Gastrocnemius medialis (tissue), 4 donors: ENCODE measurements at regions not wholly inside any gene's neighbourhood (a gene's known extent, or its start where the extent isn't known, plus 50 kb on each side); places are given as distances from the start of the nearest gene placed in this dataset.

Source experiments
- POLR2A ChIP-seq, 2 donors: fragments of 450-650 bp; IDR thresholded peaks; one replicate each; pipeline ENCODE4 v1.6.1; 2017; ENCODE audit warnings: antibody characterized with exemption in 2 of 2, mild to moderate bottlenecking in 2 of 2, moderate library complexity in 2 of 2
- TF ChIP-seq, protein P1 (sequence below), 5 experiments: fragments of 450-650 bp in 3 of 5; fragments of 200-600 bp in 2 of 5; sonication (generic) in 2 of 5; IDR thresholded peaks in 4 of 5; conservative IDR thresholded peaks in 1 of 5; 1 replicate in 4 of 5; 2 replicates in 1 of 5; pipeline ENCODE4 v1.5.1; 2016 to 2019; ENCODE audit warnings: antibody characterized with exemption in 5 of 5, mild to moderate bottlenecking in 3 of 5, moderate library complexity in 3 of 5

DNA sequence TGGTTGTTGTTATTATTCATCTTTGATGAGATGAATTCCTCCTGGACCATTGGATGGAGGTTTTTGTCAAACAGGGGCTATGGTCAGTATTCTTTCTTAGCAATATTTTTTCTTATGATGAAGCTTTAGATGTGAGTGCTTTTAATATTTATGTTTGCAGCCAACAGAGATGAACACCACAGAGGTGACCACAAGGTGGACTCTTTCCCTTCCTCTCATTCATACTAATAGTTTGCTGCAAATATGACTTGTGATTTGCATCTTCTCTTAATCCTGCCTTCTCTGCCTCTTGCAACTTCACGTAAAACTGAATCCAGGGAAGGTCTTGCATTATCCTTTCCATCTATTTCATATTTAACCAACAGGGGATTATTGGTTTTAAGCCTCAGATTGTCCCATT lies 473.1 kb upstream of the UBE2E2 start:
- TF ChIP-seq, protein P1, sequence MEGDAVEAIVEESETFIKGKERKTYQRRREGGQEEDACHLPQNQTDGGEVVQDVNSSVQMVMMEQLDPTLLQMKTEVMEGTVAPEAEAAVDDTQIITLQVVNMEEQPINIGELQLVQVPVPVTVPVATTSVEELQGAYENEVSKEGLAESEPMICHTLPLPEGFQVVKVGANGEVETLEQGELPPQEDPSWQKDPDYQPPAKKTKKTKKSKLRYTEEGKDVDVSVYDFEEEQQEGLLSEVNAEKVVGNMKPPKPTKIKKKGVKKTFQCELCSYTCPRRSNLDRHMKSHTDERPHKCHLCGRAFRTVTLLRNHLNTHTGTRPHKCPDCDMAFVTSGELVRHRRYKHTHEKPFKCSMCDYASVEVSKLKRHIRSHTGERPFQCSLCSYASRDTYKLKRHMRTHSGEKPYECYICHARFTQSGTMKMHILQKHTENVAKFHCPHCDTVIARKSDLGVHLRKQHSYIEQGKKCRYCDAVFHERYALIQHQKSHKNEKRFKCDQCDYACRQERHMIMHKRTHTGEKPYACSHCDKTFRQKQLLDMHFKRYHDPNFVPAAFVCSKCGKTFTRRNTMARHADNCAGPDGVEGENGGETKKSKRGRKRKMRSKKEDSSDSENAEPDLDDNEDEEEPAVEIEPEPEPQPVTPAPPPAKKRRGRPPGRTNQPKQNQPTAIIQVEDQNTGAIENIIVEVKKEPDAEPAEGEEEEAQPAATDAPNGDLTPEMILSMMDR (IDR thresholded peaks at IDR 0.05 in 4 of 5, conservative IDR thresholded peaks at IDR 0.05 in 1 of 5): peak in 1 of 5 experiments; percentile 21
- no peak for TF ChIP-seq POLR2A (IDR thresholded peaks at IDR 0.05)
